Astrocyte of the spinal cord (primary cell): ENCODE measurements at regions not wholly inside any gene's neighbourhood (a gene's known extent, or its start where the extent isn't known, plus 50 kb on each side); places are given as distances from the start of the nearest gene placed in this dataset.

Experiments used
- DNase-seq: peaks from one replicate; pipeline ENCODE4 v3.0.0; 2011; ENCODE audit warnings: low read depth, low spot score
- H3K4me3 ChIP-seq: 2 replicates; pipeline ENCODE4 v1.5.1; 2011; ENCODE audit warnings: low read depth, mild to moderate bottlenecking, low read length, moderate library complexity
- in situ Hi-C: cut with HindIII; loops from 2 replicates; pipeline ENCODE4 v1.10.0; 2017; ENCODE audit warnings: low sequenced_read_pairs
- TF ChIP-seq, protein P1 (sequence below): IDR thresholded peaks from 2 replicates; pipeline ENCODE4 v1.5.1; 2012; ENCODE audit warnings: low read depth, mild to moderate bottlenecking, low read length, inconsistent platforms

DNA sequence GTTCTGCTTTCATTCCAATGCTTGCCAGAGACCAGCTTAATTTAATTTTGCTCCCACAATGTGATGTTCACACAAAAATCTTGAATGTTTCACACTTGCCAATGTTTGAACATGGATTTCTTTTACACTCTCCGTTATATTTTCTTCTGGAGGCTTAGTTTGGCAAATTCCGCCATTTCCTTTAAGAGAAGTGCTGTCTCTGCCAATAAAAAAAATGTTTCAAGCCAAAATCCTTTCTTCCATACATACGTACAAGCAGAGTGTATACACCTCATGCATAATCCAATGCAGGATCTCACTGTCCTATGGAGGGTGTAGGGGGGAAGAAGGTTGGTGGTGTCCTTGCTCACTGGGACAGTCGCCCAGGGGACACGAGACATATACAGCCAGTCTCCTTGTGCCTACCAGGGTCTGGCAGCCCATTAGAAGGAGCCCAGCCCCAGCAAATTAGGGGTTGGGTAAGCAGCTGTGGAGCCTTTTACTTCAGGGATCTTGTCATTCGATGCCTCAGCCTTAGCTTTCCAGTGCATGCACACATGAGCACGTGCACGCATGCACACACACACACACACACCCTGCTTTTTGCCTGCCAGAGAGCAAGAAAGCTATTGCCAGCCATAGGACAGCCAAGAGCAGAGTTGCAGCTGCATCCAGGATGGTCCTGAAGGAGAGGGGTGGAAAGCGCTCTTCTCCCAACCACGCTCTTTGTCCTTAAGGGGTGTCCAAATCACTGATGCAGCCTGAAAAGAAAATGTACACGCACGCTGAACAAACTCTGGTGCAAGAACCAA, 208.3 kb downstream of the FOXO1 start:
- DNase-seq, result no peak
- TF ChIP-seq, protein P1, sequence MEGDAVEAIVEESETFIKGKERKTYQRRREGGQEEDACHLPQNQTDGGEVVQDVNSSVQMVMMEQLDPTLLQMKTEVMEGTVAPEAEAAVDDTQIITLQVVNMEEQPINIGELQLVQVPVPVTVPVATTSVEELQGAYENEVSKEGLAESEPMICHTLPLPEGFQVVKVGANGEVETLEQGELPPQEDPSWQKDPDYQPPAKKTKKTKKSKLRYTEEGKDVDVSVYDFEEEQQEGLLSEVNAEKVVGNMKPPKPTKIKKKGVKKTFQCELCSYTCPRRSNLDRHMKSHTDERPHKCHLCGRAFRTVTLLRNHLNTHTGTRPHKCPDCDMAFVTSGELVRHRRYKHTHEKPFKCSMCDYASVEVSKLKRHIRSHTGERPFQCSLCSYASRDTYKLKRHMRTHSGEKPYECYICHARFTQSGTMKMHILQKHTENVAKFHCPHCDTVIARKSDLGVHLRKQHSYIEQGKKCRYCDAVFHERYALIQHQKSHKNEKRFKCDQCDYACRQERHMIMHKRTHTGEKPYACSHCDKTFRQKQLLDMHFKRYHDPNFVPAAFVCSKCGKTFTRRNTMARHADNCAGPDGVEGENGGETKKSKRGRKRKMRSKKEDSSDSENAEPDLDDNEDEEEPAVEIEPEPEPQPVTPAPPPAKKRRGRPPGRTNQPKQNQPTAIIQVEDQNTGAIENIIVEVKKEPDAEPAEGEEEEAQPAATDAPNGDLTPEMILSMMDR, result no peak
- in situ Hi-C loops, result no loop called here
- no peak overlapping the region for H3K4me3 ChIP-seq

DNA sequence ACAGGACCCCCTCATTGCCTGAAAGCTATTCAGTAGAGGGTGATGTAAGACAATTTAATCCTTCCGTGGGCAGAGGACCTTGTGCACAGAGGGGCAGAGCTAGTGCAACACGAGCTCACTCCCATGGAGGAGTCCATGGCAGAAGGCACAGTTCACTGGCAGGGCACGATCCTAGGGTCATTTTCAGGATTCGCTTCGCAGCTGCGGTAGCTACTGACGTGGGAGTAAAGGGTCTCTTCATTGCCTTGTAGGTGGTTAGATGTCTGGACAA, 207.8 kb downstream of the FOXO1 start:
- no peak overlapping the region for H3K4me3 ChIP-seq
- no peak for DNase-seq
- TF ChIP-seq, protein P1, result no peak
- in situ Hi-C loops, result no loop called here

DNA sequence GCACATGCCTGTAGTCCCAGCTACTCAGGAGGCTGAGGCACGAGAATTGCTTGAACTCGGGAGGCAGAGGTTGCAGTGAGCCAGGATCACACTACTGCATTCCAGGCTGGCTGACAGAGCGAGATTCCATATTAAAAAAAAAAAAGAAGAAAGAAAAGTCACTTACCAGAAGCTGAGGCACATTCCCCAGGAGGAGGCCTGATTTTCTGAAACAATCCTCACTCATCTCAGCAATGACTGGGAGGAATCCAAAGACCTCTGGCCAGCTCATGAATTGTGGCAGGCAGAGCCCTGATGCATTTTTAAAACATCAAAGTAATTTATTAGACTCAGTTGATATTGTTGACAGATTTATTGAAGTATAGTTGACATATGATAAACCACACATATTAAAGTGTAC, 206.3 kb downstream of the FOXO1 start:
- no peak for DNase-seq
- in situ Hi-C loops, result no loop called here
- TF ChIP-seq, protein P1, result no peak
- H3K4me3 ChIP-seq, result no peak overlapping the region

DNA sequence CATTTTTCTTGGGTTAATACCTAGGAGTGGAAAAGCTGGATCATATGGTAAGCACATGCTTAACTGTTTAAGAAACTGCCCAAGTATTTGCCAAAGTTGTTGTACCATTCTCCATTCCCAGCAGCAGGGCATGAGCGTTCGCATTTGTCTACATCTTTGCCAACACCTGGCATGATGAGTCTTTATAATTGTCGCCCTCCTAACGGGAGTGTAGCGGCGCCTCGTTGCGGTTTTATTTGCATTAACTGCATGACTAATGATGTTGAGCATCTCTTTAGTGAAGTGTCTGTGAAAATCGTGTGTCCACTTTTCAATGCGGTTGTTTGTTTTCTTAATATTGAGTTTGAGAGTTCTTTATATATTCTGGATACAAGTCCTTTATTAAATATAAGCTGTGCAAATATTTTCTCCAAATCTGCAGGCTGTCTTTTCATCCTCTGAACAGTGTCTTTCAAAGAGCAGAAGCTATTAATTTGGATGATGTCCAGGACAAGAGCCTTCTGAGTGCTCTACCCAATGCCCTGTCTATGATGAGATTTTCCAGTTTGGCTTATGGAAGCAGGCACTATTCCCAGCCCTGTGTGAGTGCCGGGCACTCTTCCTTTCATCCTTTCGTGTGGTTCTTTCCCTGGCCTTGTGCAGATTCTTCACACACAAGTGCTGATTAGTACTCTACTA, 202.0 kb downstream of the FOXO1 start:
- TF ChIP-seq, protein P1, result no peak
- no peak overlapping the region for H3K4me3 ChIP-seq
- in situ Hi-C loops, result no loop called here
- DNase-seq, result no peak

DNA sequence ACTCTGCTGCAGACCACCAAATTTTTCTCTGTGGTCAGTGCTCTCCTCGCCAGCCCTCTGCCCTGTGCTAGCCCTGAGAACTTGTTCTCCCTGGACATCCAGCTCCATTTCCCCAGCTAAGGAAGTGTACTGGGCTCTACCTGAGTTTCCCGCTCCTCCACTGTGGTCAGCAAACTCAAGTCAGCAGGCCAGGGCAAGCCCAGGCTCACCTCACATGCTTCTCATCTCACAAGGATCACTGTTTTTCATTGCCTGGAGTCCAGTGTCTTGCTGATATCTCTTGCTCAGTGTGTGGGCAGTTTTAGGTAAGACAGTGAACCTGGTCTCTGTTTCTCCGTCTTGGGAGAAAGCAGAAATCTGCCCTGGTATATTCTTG, 201.4 kb downstream of the FOXO1 start:
- no peak for DNase-seq
- TF ChIP-seq, protein P1, result no peak
- H3K4me3 ChIP-seq, result no peak overlapping the region
- in situ Hi-C loops, result no loop called here

DNA sequence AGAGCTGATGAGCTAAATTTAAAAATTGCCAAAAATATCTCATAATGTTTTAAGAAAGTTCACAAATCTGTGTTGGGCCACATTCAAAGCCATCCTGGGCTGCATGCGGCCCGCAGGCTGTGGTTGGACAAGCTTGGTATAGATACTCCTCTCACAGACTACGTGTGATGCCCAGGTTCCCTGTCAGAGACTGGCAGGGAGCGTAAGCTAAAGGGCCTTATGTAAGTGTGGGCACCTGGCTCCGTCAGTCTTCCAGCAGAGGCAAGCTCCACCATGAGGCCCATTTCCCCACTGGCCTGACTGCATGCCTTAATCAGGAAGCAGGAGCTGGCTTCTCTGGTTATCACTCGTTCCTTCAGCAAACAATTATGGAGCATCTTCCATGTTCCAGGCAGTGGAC, 200.2 kb downstream of the FOXO1 start:
- DNase-seq, result no peak
- in situ Hi-C loops, result no loop called here

More for the DNA sequence above, 200.2 kb downstream of the FOXO1 start:
- H3K4me3 ChIP-seq, result no peak overlapping the region
- TF ChIP-seq, protein P1, result no peak
